Endothelial cell (in vitro differentiated cells): ENCODE measurements at regions not wholly inside any gene's neighbourhood (a gene's known extent, or its start where the extent isn't known, plus 50 kb on each side); places are given as distances from the start of the nearest gene placed in this dataset.

Source experiments
- DNase-seq: peaks from one replicate; pipeline ENCODE4 v3.0.0; 2021; ENCODE audit warnings: low spot score
- H3K27ac Mint-ChIP-seq: one replicate; pipeline ENCODE4 v1.8.0; 2021; ENCODE audit warnings: mixed read lengths, inconsistent platforms; ENCODE audit not compliant: unreplicated experiment
- H3K27me3 Mint-ChIP-seq: one replicate; pipeline ENCODE4 v1.8.0; 2021; ENCODE audit warnings: mild to moderate bottlenecking, moderate library complexity, mixed read lengths, inconsistent platforms; ENCODE audit not compliant: unreplicated experiment
- H3K36me3 Mint-ChIP-seq: one replicate; pipeline ENCODE4 v1.8.0; 2021; ENCODE audit warnings: mild to moderate bottlenecking, low read depth, mixed read lengths, inconsistent platforms; ENCODE audit not compliant: unreplicated experiment
- H3K4me1 Mint-ChIP-seq: one replicate; pipeline ENCODE4 v1.8.0; 2021; ENCODE audit warnings: mild to moderate bottlenecking, mixed read lengths, inconsistent platforms; ENCODE audit not compliant: unreplicated experiment
- H3K4me3 Mint-ChIP-seq: one replicate; pipeline ENCODE4 v1.8.0; 2021; ENCODE audit warnings: mild to moderate bottlenecking, mixed read lengths, inconsistent platforms; ENCODE audit not compliant: unreplicated experiment
- H3K9me3 Mint-ChIP-seq: one replicate; pipeline ENCODE4 v1.8.0; 2021; ENCODE audit warnings: mixed read lengths, inconsistent platforms; ENCODE audit not compliant: unreplicated experiment
- TF ChIP-seq, protein P1 (sequence below): fragments of 200-600 bp; sonication (generic); IDR thresholded peaks from one replicate; pipeline ENCODE4 v1.5.0; 2021; ENCODE audit warnings: antibody characterized with exemption; ENCODE audit not compliant: unreplicated experiment

DNA sequence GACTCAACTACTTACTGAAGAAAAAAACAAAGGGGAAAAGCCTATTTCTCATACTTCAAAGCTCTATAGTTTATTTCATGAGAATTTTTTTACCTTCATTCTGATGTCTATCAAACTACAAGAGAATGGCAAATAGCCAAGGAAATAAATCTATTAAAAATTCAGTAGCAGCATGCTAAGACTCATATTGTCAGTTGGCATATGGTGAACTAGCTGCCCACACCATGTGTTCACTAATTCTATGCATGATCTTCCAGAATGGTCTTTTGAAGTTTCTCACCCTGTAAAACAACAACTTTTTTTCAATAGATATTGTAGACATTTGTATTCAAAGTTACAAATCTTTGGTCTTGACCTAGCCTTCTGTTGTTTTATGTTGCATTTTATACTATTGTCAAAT is 386.2 kb downstream of the RSL24D1 start:
- H3K4me3 Mint-ChIP-seq = no peak overlapping the region
- no peak for DNase-seq
- TF ChIP-seq, protein P1, sequence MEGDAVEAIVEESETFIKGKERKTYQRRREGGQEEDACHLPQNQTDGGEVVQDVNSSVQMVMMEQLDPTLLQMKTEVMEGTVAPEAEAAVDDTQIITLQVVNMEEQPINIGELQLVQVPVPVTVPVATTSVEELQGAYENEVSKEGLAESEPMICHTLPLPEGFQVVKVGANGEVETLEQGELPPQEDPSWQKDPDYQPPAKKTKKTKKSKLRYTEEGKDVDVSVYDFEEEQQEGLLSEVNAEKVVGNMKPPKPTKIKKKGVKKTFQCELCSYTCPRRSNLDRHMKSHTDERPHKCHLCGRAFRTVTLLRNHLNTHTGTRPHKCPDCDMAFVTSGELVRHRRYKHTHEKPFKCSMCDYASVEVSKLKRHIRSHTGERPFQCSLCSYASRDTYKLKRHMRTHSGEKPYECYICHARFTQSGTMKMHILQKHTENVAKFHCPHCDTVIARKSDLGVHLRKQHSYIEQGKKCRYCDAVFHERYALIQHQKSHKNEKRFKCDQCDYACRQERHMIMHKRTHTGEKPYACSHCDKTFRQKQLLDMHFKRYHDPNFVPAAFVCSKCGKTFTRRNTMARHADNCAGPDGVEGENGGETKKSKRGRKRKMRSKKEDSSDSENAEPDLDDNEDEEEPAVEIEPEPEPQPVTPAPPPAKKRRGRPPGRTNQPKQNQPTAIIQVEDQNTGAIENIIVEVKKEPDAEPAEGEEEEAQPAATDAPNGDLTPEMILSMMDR = no peak
- no peaks in the 10 kb centered on the region for H3K27me3 Mint-ChIP-seq
- no peaks in the 10 kb centered on the region for H3K4me1 Mint-ChIP-seq
- H3K27ac Mint-ChIP-seq = no peak overlapping the region
- peaks cover 5% of the 10 kb centered on the region for H3K36me3 Mint-ChIP-seq
- peaks cover 18% of the 10 kb centered on the region for H3K9me3 Mint-ChIP-seq

DNA sequence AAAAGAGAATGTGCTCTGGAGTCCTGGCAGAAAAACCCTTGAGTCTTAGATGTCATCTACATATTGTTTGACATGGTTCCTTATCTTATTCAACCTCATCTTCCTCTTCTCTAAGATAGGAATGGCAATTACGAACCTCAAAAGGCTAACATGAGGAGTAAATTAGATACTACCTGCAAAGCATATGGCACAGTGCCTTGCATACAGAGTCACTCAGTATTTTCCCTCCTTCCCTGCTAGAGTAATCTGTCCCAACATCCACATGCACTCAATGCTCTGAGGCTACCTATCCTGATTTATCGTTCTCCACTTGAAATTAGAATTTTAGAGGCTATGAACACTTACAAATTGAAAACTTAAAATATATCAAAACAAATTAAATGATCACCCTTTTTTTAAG is 386.7 kb downstream of the RSL24D1 start:
- peaks cover 14% of the 10 kb centered on the region for H3K9me3 Mint-ChIP-seq
- TF ChIP-seq, protein P1 = no peak
- H3K36me3 Mint-ChIP-seq = peaks cover 5% of the 10 kb centered on the region
- DNase-seq = no peak
- no peaks in the 10 kb centered on the region for H3K27me3 Mint-ChIP-seq
- no peak overlapping the region for H3K4me3 Mint-ChIP-seq
- no peaks in the 10 kb centered on the region for H3K4me1 Mint-ChIP-seq
- H3K27ac Mint-ChIP-seq = no peak overlapping the region

DNA sequence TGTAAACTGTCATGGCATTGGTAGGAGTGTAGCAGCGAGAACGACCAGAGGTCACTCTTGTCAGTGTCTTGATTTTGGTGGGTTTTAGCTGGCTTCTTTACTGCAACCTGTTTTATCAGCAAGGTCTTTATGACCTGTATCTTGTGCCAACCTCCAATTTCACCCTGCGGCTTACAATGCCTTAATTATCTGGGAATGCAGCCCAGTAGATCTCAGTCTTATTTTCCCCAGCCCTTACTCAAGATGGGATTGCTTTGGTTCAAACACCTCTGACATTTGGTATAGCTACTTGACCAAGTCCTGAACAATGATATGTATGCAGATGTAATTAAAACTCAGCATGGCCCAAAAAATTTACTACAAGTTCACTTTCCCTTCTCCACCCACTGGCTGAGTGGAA is 388.4 kb downstream of the RSL24D1 start:
- Mint-ChIP-seq H3K36me3 (no peaks in the 10 kb centered on the region), H3K27ac (no peak overlapping the region), H3K9me3 (peaks cover 4% of the 10 kb centered on the region), H3K27me3 (no peaks in the 10 kb centered on the region), H3K4me3 (no peak overlapping the region), H3K4me1 (no peaks in the 10 kb centered on the region)
- TF ChIP-seq, protein P1 = no peak
- DNase-seq = no peak

DNA sequence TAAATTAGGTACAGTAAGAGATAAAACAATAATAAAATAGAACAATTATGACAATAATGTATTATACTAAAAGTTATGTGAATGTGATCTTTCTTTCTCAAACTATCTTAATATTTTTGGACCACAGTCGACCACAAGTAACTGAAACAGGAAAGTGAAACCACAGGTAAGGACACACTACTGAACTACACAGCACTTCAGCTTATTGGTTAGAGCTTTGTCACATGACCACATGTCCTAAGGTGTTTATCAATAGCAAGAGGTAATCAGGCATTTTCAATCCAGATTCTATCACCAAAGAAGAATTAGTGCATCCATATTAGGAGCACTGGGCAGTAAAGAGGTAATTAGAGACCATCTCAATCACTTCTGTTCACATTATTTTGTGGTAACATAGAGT is 392.8 kb downstream of the RSL24D1 start:
- Mint-ChIP-seq H3K4me3 (no peak overlapping the region), H3K27me3 (no peaks in the 10 kb centered on the region)

DNA sequence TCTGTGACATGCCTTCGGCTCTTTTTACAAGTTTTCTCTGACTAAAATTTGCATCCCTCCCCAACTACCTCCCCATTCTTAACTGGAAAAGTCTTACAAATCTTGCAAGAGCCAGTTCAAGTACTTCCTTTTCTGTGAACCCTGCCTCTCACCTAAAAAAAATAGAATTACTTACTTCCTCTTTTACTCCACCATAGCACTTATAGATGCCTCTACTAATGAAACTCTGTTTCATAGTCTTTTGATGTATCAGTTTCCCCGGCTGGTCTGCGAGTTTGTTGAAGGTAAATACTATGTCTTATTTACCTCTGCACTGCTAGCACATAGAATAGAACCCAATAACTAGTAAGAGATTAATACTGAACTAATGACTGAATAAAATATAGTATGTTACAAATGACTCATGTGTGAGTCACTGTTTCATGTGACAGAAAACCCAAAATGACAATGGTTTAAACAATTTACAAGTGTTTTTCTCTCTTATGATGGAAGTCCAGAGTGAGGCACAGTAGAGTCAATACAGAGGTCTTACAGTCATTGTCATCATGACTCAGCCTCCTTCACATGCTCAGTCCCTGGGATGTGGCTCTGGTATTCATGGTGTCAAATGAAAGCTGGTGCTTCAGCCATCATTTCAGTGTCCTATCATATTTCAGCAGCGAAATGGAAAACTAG is 393.5 kb downstream of the RSL24D1 start:
- DNase-seq = no peak
- Mint-ChIP-seq H3K27ac (no peak overlapping the region), H3K4me1 (no peaks in the 10 kb centered on the region), H3K4me3 (no peak overlapping the region), H3K27me3 (no peaks in the 10 kb centered on the region), H3K36me3 (no peaks in the 10 kb centered on the region), H3K9me3 (no peaks in the 10 kb centered on the region)
- TF ChIP-seq, protein P1 = no peak

More for the DNA sequence above, 392.8 kb downstream of the RSL24D1 start:
- H3K9me3 Mint-ChIP-seq = no peaks in the 10 kb centered on the region
- H3K36me3 Mint-ChIP-seq = no peaks in the 10 kb centered on the region
- no peak overlapping the region for H3K27ac Mint-ChIP-seq
- no peaks in the 10 kb centered on the region for H3K4me1 Mint-ChIP-seq
- no peak for DNase-seq
- TF ChIP-seq, protein P1 = no peak
